NT2/D1 (cell line): ENCODE measurements at regions not wholly inside any gene's neighbourhood (a gene's known extent, or its start where the extent isn't known, plus 50 kb on each side); places are given as distances from the start of the nearest gene placed in this dataset.

Experiments used
- DNase-seq: peaks from one replicate; pipeline ENCODE4 v3.0.0-alpha.2; 2011; ENCODE audit warnings: low read depth, low spot score
- H3K27me3 ChIP-seq: 2 replicates; pipeline ENCODE4 v1.6.0; 2011; ENCODE audit warnings: mild to moderate bottlenecking; ENCODE audit not compliant: insufficient read length, insufficient read depth
- H3K36me3 ChIP-seq: 2 replicates; pipeline ENCODE4 v1.6.1; 2011; ENCODE audit warnings: mild to moderate bottlenecking, low read length, mixed read lengths; ENCODE audit not compliant: insufficient read depth, insufficient read length
- H3K4me1 ChIP-seq: 2 replicates; pipeline ENCODE4 v1.5.1; 2011; ENCODE audit not compliant: insufficient read depth, insufficient read length
- H3K4me3 ChIP-seq: 2 replicates; pipeline ENCODE4 v1.5.1; 2011; ENCODE audit warnings: low read depth; ENCODE audit not compliant: insufficient read length
- H3K9ac ChIP-seq: 2 replicates; pipeline ENCODE4 v1.6.0; 2011; ENCODE audit warnings: low read depth; ENCODE audit not compliant: insufficient read length
- H3K9me3 ChIP-seq: 2 replicates; pipeline ENCODE4 v1.5.1; 2011; ENCODE audit warnings: mild to moderate bottlenecking, low read length; ENCODE audit not compliant: insufficient read depth
- SUZ12 ChIP-seq: IDR thresholded peaks from 2 replicates; pipeline ENCODE4 v1.6.1; 2011; ENCODE audit not compliant: insufficient read length, insufficient read depth; ENCODE audit errors: extremely low read depth
- YY1 ChIP-seq: IDR thresholded peaks from 2 replicates; pipeline ENCODE4 v1.6.1; 2011; ENCODE audit not compliant: insufficient read length, insufficient read depth
- ZNF274 ChIP-seq: IDR thresholded peaks from 2 replicates; pipeline ENCODE4 v1.6.1; 2011; ENCODE audit warnings: mild to moderate bottlenecking, low read depth, low read length

- no peak for TF ChIP-seq ZNF274
- no peak for TF ChIP-seq SUZ12
- no peak for TF ChIP-seq YY1
- Histone ChIP-seq H3K27me3 (no peaks in the 10 kb centered on the region), H3K4me3 (no peak overlapping the region), H3K9me3 (peaks cover 9% of the 10 kb centered on the region; the same call in 1 of the 2 replicates), H3K9ac (peak overlapping the region; percentile 68), H3K36me3 (no peaks in the 10 kb centered on the region), H3K4me1 (peaks cover 10% of the 10 kb centered on the region)
- peak; percentile 33 for DNase-seq
Observed at GRCh38 chr17:72539981-72540897, 419.4 kb downstream of the SOX9 start.

- Histone ChIP-seq H3K27me3 (no peaks in the 10 kb centered on the region), H3K4me1 (peaks cover 10% of the 10 kb centered on the region), H3K9ac (no peak overlapping the region), H3K9me3 (peaks cover 9% of the 10 kb centered on the region; the same call in 1 of the 2 replicates), H3K36me3 (no peaks in the 10 kb centered on the region), H3K4me3 (no peak overlapping the region)
- DNase-seq, result no peak
- TF ChIP-seq YY1, result no peak
- no peak for TF ChIP-seq ZNF274
- TF ChIP-seq SUZ12, result no peak
Observed at GRCh38 chr17:72542317-72542716, 421.5 kb downstream of the SOX9 start.

- H3K36me3 ChIP-seq, result no peaks in the 10 kb centered on the region
- H3K27me3 ChIP-seq, result no peaks in the 10 kb centered on the region
- TF ChIP-seq YY1, result no peak
- TF ChIP-seq ZNF274, result no peak
- no peak for TF ChIP-seq SUZ12
- no peaks in the 10 kb centered on the region for H3K4me1 ChIP-seq
- H3K9me3 ChIP-seq, result peaks cover 9% of the 10 kb centered on the region; the same call in 1 of the 2 replicates
- no peak for DNase-seq
- H3K9ac ChIP-seq, result no peak overlapping the region
- no peak overlapping the region for H3K4me3 ChIP-seq
Observed at GRCh38 chr17:72545766-72546165, 424.9 kb downstream of the SOX9 start.

GRCh38 chr17:72553051-72553755 lies 432.4 kb downstream of the SOX9 start:
- Histone ChIP-seq H3K4me3 (no peak overlapping the region), H3K36me3 (no peaks in the 10 kb centered on the region), H3K9ac (no peak overlapping the region), H3K9me3 (no peaks in the 10 kb centered on the region; the same call in 1 of the 2 replicates), H3K27me3 (no peaks in the 10 kb centered on the region), H3K4me1 (peaks cover 2% of the 10 kb centered on the region)
- DNase-seq, result no peak
- no peak for TF ChIP-seq SUZ12
- TF ChIP-seq YY1, result no peak
- TF ChIP-seq ZNF274, result no peak

- Histone ChIP-seq H3K9ac (no peak overlapping the region), H3K4me3 (no peak overlapping the region), H3K9me3 (no peaks in the 10 kb centered on the region), H3K27me3 (no peaks in the 10 kb centered on the region), H3K36me3 (no peaks in the 10 kb centered on the region), H3K4me1 (peaks cover 2% of the 10 kb centered on the region)
- no peak for TF ChIP-seq SUZ12
- no peak for TF ChIP-seq YY1
- no peak for TF ChIP-seq ZNF274
- DNase-seq, result no peak
Observed at GRCh38 chr17:72554508-72554907, 433.7 kb downstream of the SOX9 start.

GRCh38 chr17:72555052-72555451 lies 434.2 kb downstream of the SOX9 start:
- no peak overlapping the region for H3K9ac ChIP-seq
- H3K27me3 ChIP-seq, result no peaks in the 10 kb centered on the region
- H3K4me1 ChIP-seq, result peaks cover 2% of the 10 kb centered on the region
- no peaks in the 10 kb centered on the region for H3K9me3 ChIP-seq
- no peak overlapping the region for H3K4me3 ChIP-seq
- DNase-seq, result no peak
- no peak for TF ChIP-seq YY1
- no peak for TF ChIP-seq ZNF274
- no peak for TF ChIP-seq SUZ12
- H3K36me3 ChIP-seq, result no peaks in the 10 kb centered on the region
